OCI-LY1 (cell line): ENCODE measurements at regions not wholly inside any gene's neighbourhood (a gene's known extent, or its start where the extent isn't known, plus 50 kb on each side); places are given as distances from the start of the nearest gene placed in this dataset.

Experiments used
- CTCF ChIP-seq: fragments of 200-600 bp; sonication (generic), shearing (Covaris generic); IDR thresholded peaks from 2 replicates; pipeline ENCODE4 v1.5.1; 2017; ENCODE audit warnings: mild to moderate bottlenecking, antibody characterized with exemption, low read length, moderate library complexity, mixed read lengths
- EZH2 ChIP-seq: fragments of 200-600 bp; sonication (generic), shearing (Covaris generic); IDR thresholded peaks from 2 replicates; pipeline ENCODE4 v1.8.0; 2017; ENCODE audit warnings: borderline replicate concordance, mixed run types, mild to moderate bottlenecking, antibody characterized with exemption, low read length, moderate library complexity, mixed read lengths

GRCh38 chr2:128446874-128447537, 128.3 kb upstream of the HS6ST1 start:
- TF ChIP-seq CTCF: no peak
- no peak for TF ChIP-seq EZH2
